ENCODE measurements at regions not wholly inside any gene's neighbourhood (a gene's known extent, or its start where the extent isn't known, plus 50 kb on each side); places are given as distances from the start of the nearest gene placed in this dataset.

- no peak for FAIRE-seq
- Histone ChIP-seq H3K27me3 (ENCODE audit: insufficient read depth, low read length) (no peaks in the 10 kb centered on the region), H3K79me2 (ENCODE audit: insufficient read depth, low read length) (no peaks in the 10 kb centered on the region), H3K9me3 (ENCODE audit: insufficient read depth, low read depth, low read length) (no peaks in the 10 kb centered on the region), H3K27ac (ENCODE audit: low read depth, low read length) (no peak overlapping the region), H2AFZ (ENCODE audit: low read depth, low read length) (no peak overlapping the region), H3K4me3 (ENCODE audit: insufficient read depth, low read depth, low read length) (no peak overlapping the region), H3K9ac (ENCODE audit: low read length) (no peak overlapping the region), H3K36me3 (ENCODE audit: insufficient read depth, low read length) (no peaks in the 10 kb centered on the region), H3K4me1 (ENCODE audit: insufficient read depth, low read length) (no peaks in the 10 kb centered on the region), H4K20me1 (ENCODE audit: insufficient read depth, low read length) (no peaks in the 10 kb centered on the region), H3K4me2 (ENCODE audit: low read length) (no peak overlapping the region)
- Mint-ChIP-seq H3K27me3 (ENCODE audit: low read depth, unreplicated experiment) (no peaks in the 10 kb centered on the region), H3K27ac (ENCODE audit: unreplicated experiment) (no peak overlapping the region), H3K36me3 (ENCODE audit: low read depth, unreplicated experiment) (no peaks in the 10 kb centered on the region), H3K4me3 (ENCODE audit: unreplicated experiment) (no peak overlapping the region), H3K4me1 (ENCODE audit: low read depth, unreplicated experiment) (no peaks in the 10 kb centered on the region), H3K9me3 (ENCODE audit: unreplicated experiment) (no peaks in the 10 kb centered on the region)
- no peak for DNase-seq (ENCODE audit: low read depth)
- TF ChIP-seq CTCF (IDR thresholded peaks at IDR 0.05; ENCODE audit: insufficient read depth, low read depth, low read length) (no peak), EZH2 (IDR thresholded peaks at IDR 0.05; ENCODE audit: insufficient read depth, low read length) (no peak)
Measured at GRCh38 chr3:147483578-147483977, 74.4 kb downstream of the ZIC1 start.

- FAIRE-seq, result no peak
Measured at GRCh38 chr3:147493065-147493464, 83.9 kb downstream of the ZIC1 start.

More at GRCh38 chr3:147493065-147493464, 83.9 kb downstream of the ZIC1 start:
- no peaks in the 10 kb centered on the region for H3K9me3 ChIP-seq (ENCODE audit: insufficient read depth, low read depth, low read length)
- DNase-seq (ENCODE audit: low read depth), result no peak
- H2AFZ ChIP-seq (ENCODE audit: low read depth, low read length), result no peak overlapping the region
- no peak overlapping the region for H3K27ac ChIP-seq (ENCODE audit: low read depth, low read length)
- Mint-ChIP-seq H3K4me1 (ENCODE audit: low read depth, unreplicated experiment) (no peaks in the 10 kb centered on the region), H3K9me3 (ENCODE audit: unreplicated experiment) (no peaks in the 10 kb centered on the region), H3K4me3 (ENCODE audit: unreplicated experiment) (no peak overlapping the region), H3K27ac (ENCODE audit: unreplicated experiment) (no peak overlapping the region), H3K36me3 (ENCODE audit: low read depth, unreplicated experiment) (no peaks in the 10 kb centered on the region), H3K27me3 (ENCODE audit: low read depth, unreplicated experiment) (peaks cover 5% of the 10 kb centered on the region)
- H3K4me3 ChIP-seq (ENCODE audit: insufficient read depth, low read depth, low read length), result no peak overlapping the region
- no peaks in the 10 kb centered on the region for H3K4me1 ChIP-seq (ENCODE audit: insufficient read depth, low read length)
- no peak for TF ChIP-seq EZH2 (IDR thresholded peaks at IDR 0.05; ENCODE audit: insufficient read depth, low read length)
- TF ChIP-seq CTCF (IDR thresholded peaks at IDR 0.05; ENCODE audit: insufficient read depth, low read depth, low read length), result no peak
- H4K20me1 ChIP-seq (ENCODE audit: insufficient read depth, low read length), result no peaks in the 10 kb centered on the region
- H3K4me2 ChIP-seq (ENCODE audit: low read length), result no peak overlapping the region
- no peaks in the 10 kb centered on the region for H3K27me3 ChIP-seq (ENCODE audit: insufficient read depth, low read length)
- H3K9ac ChIP-seq (ENCODE audit: low read length), result no peak overlapping the region
- H3K79me2 ChIP-seq (ENCODE audit: insufficient read depth, low read length), result no peaks in the 10 kb centered on the region
- H3K36me3 ChIP-seq (ENCODE audit: insufficient read depth, low read length), result no peaks in the 10 kb centered on the region
